HCT116 (cell line): ENCODE measurements at regions not wholly inside any gene's neighbourhood (a gene's known extent, or its start where the extent isn't known, plus 50 kb on each side); places are given as distances from the start of the nearest gene placed in this dataset.

ENCODE experiments used
- ATAC-seq: fragments of 200-7000 bp; cut with Tn5 transposase; 2 replicates; pipeline ENCODE4 v1.9.1; 2020; ENCODE audit warnings: mild to moderate bottlenecking, moderate library complexity
- BruUV-seq: library from RNA; stranded (reverse); fragments of 400-500 nt; replicated peaks from 2 replicates; lab custom pipeline; 2021; lab: Mats Ljungman, UMichigan
- CTCF ChIA-PET: fragments of 300-600 bp; sonication (Branson Sonifier 250); formaldehyde crosslinking; loops from one replicate; lab custom pipeline; 2021; ENCODE audit warnings: antibody characterized with exemption; lab: Charles Lee
- POLR2A ChIA-PET: fragments of 300-600, 350-600 bp; sonication (Branson Sonifier 250); formaldehyde crosslinking; loops from one replicate; lab custom pipeline; 2021; ENCODE audit warnings: antibody characterized with exemption; lab: Charles Lee
- RAD21 ChIA-PET, 2 experiments: fragments of 300-600 bp; sonication (Branson Sonifier 250); formaldehyde crosslinking; loops; one replicate each; lab custom pipeline; 2023; ENCODE audit warnings: low total read pairs in 2 of 2; ENCODE audit not compliant: uncharacterized antibody in 2 of 2, unreplicated experiment in 2 of 2, low non-redundant PET in 1 of 2; lab: Charles Lee
- DNase-seq: peaks from one replicate; pipeline ENCODE4 v3.0.0-alpha.2; 2010; ENCODE audit warnings: low read depth, low spot score
- H2AFZ ChIP-seq: fragments of 200-600 bp; shearing (Covaris generic), sonication (generic); 2 replicates; pipeline ENCODE4 v1.6.1; 2017; ENCODE audit warnings: low read depth, mixed run types, mixed read lengths, antibody characterized with exemption, low read length; ENCODE audit not compliant: poor library complexity, severe bottlenecking
- H3K27ac ChIP-seq: 2 replicates; pipeline ENCODE4 v1.5.1; 2012; ENCODE audit warnings: low read depth, low read length
- H3K27me3 ChIP-seq: fragments of 200-600 bp; sonication (generic); 2 replicates; pipeline ENCODE4 v1.6.1; 2016; ENCODE audit warnings: mixed run types, low read length, mixed read lengths; ENCODE audit not compliant: insufficient read depth
- H3K36me3 ChIP-seq, 2 experiments: fragments of 200-500 bp in 1 of 2; fragments of 200-600 bp in 1 of 2; sonication (Bioruptor generic) in 1 of 2; sonication (generic) in 1 of 2; 2 replicates each; pipeline versions ENCODE4 v1.5.1 to v1.6.1; 2014 to 2016; ENCODE audit warnings: low read length in 2 of 2, inconsistent platforms in 1 of 2, mixed read lengths in 1 of 2, mixed run types in 1 of 2; ENCODE audit not compliant: insufficient read depth in 2 of 2, control insufficient read depth in 1 of 2
- H3K4me1 ChIP-seq, 2 experiments: fragments of 200-600 bp in 1 of 2; sonication (generic) in 1 of 2; 2 replicates each; pipeline versions ENCODE4 v1.5.1 to v1.6.1; 2012 to 2017; ENCODE audit warnings: low read length in 2 of 2, inconsistent platforms in 1 of 2, mild to moderate bottlenecking in 1 of 2, mixed read lengths in 1 of 2, mixed run types in 1 of 2, moderate library complexity in 1 of 2; ENCODE audit not compliant: insufficient read depth in 2 of 2, control insufficient read depth in 1 of 2
- H3K4me2 ChIP-seq: fragments of 200-600 bp; sonication (generic); 2 replicates; pipeline ENCODE4 v1.6.1; 2017; ENCODE audit warnings: mixed run types, low read length, mixed read lengths
- H3K4me3 ChIP-seq, 2 experiments: fragments of 200-600 bp in 1 of 2; sonication (generic) in 1 of 2; replicated peaks in 1 of 2; 2 replicates each; pipeline ENCODE4 v1.5.1; 2011 to 2016; ENCODE audit warnings: low read length in 2 of 2, control low read depth in 1 of 2, low read depth in 1 of 2, mild to moderate bottlenecking in 1 of 2, mixed read lengths in 1 of 2, mixed run types in 1 of 2
- H3K79me2 ChIP-seq: fragments of 200-600 bp; sonication (generic); 2 replicates; pipeline ENCODE4 v1.6.1; 2017; ENCODE audit warnings: mild to moderate bottlenecking, mixed run types, low read length, moderate library complexity, mixed read lengths; ENCODE audit not compliant: insufficient read depth
- H3K9ac ChIP-seq: fragments of 200-600 bp; sonication (generic); 2 replicates; pipeline ENCODE4 v1.6.1; 2016; ENCODE audit warnings: low read length, mixed read lengths
- H3K9me2 ChIP-seq: fragments of 200-600 bp; sonication (generic), shearing (Covaris generic); 2 replicates; pipeline ENCODE4 v1.6.1; 2017; ENCODE audit warnings: mixed run types, mild to moderate bottlenecking, moderate library complexity; ENCODE audit not compliant: insufficient read depth
- H3K9me3 ChIP-seq, 2 experiments: fragments of 200-500 bp in 1 of 2; fragments of 200-600 bp in 1 of 2; sonication (Bioruptor generic) in 1 of 2; sonication (generic) in 1 of 2; 2 replicates each; pipeline ENCODE4 v1.6.1; 2014 to 2017; ENCODE audit warnings: low read length in 2 of 2, mixed read lengths in 2 of 2, inconsistent platforms in 1 of 2, low read depth in 1 of 2, mild to moderate bottlenecking in 1 of 2, mixed run types in 1 of 2, moderate library complexity in 1 of 2; ENCODE audit not compliant: control insufficient read depth in 1 of 2, insufficient read depth in 1 of 2
- H4K20me1 ChIP-seq: fragments of 200-600 bp; sonication (generic), shearing (Covaris generic); 2 replicates; pipeline ENCODE4 v1.6.1; 2017; ENCODE audit warnings: mixed run types, mild to moderate bottlenecking, moderate library complexity; ENCODE audit not compliant: insufficient read depth
- ATF3 ChIP-seq: IDR thresholded peaks from 2 replicates; pipeline ENCODE4 v1.6.1; 2012
- CTCF ChIP-seq, 3 experiments: fragments of 200-600 bp in 1 of 3; sonication (generic) in 1 of 3; IDR thresholded peaks in 2 of 3; conservative IDR thresholded peaks in 1 of 3; 2 replicates each; pipeline ENCODE4 v1.5.1; 2012 to 2017; ENCODE audit warnings: low read depth in 2 of 3, low read length in 2 of 3, antibody characterized with exemption in 1 of 3, borderline replicate concordance in 1 of 3, control low read depth in 1 of 3, mild to moderate bottlenecking in 1 of 3, mixed read lengths in 1 of 3, mixed run types in 1 of 3, moderate library complexity in 1 of 3; ENCODE audit not compliant: insufficient read depth in 1 of 3
- ELF1 ChIP-seq: IDR thresholded peaks from 2 replicates; pipeline ENCODE4 v1.6.1; 2012; ENCODE audit warnings: low read depth, borderline replicate concordance
- EZH2 ChIP-seq: fragments of 200-600 bp; sonication (generic); IDR thresholded peaks from 2 replicates; pipeline ENCODE4 v1.6.1; 2017; ENCODE audit warnings: antibody characterized with exemption, mixed run types
- ZBTB33 ChIP-seq: IDR thresholded peaks from 2 replicates; pipeline ENCODE4 v1.6.1; 2011; ENCODE audit warnings: mild to moderate bottlenecking, low read length, moderate library complexity; ENCODE audit not compliant: insufficient replicate concordance; ENCODE audit errors: extremely low read depth
- intact Hi-C: fragments of 100-400 bp; cut with micrococcal nuclease; formaldehyde crosslinking; loops from 2 replicates; pipeline ENCODE4 v1.10.0; 2022

GRCh38 chr6:11309947-11310665 lies 77.6 kb upstream of the NEDD9 start:
- intact Hi-C loops: no loop called here
- no peak for DNase-seq
- ATAC-seq: peak; percentile 76

More at GRCh38 chr6:11309947-11310665, 77.6 kb upstream of the NEDD9 start:
- no peak overlapping the region for H3K4me3 ChIP-seq
- RAD21 ChIA-PET: no interaction called here
- H3K27me3 ChIP-seq: no peaks in the 10 kb centered on the region
- H4K20me1 ChIP-seq: no peaks in the 10 kb centered on the region
- no peaks in the 10 kb centered on the region for H3K9me2 ChIP-seq
- no peaks in the 10 kb centered on the region for H3K4me1 ChIP-seq
- CTCF ChIA-PET: interaction anchor here (0.6 to 1.2 kb wide), 2 partner anchors 11 to 84 kb away, joined by 3 read pairs; no protein-coding TSS in a partner anchor
- no peaks in the 10 kb centered on the region for H3K79me2 ChIP-seq
- H2AFZ ChIP-seq: no peak overlapping the region
- H3K36me3 ChIP-seq: no peaks in the 10 kb centered on the region
- TF ChIP-seq ATF3 (no peak), EZH2 (no peak), CTCF (IDR thresholded peaks at IDR 0.05 in 2 of 3, conservative IDR thresholded peaks at IDR 0.05 in 1 of 3; ENCODE audit: borderline replicate concordance in 1 of 3, insufficient read depth in 1 of 3, low read depth in 2 of 3, low read length in 2 of 3) (peak in 2 of 3 experiments; percentile 11 to 27; a peak in 2 of 6 replicates), ZBTB33 (no peak), ELF1 (no peak)
- no TSS peak for BruUV-seq
- POLR2A ChIA-PET: no interaction called here
- no peak overlapping the region for H3K9ac ChIP-seq
- H3K4me2 ChIP-seq: no peak overlapping the region
- H3K9me3 ChIP-seq: no peaks in the 10 kb centered on the region
- no peak overlapping the region for H3K27ac ChIP-seq
